ENCODE measurements at regions not wholly inside any gene's neighbourhood (a gene's known extent, or its start where the extent isn't known, plus 50 kb on each side); places are given as distances from the start of the nearest gene placed in this dataset.
"Not testable (repeated sequence)": the region's sequence is repeated elsewhere in the genome, so short reads cannot be mapped to it uniquely, and the experiment has no call there.

- DNase-seq (ENCODE audit: low read depth in 2 of 2, low spot score in 1 of 2): no peak
Measured at GRCh38 chr4:81606801-81607501, 135.2 kb upstream of the RASGEF1B start.

GRCh38 chr4:81606166-81606565 is 134.5 kb upstream of the RASGEF1B start:
- DNase-seq (ENCODE audit: low read depth in 2 of 2, low spot score in 1 of 2): no peak

GRCh38 chr4:81605271-81605670 is 133.6 kb upstream of the RASGEF1B start:
- no peak for DNase-seq (ENCODE audit: low read depth in 2 of 2, low spot score in 1 of 2)

GRCh38 chr4:81604683-81605218 is 133.0 kb upstream of the RASGEF1B start:
- DNase-seq (ENCODE audit: low read depth in 2 of 2, low spot score in 1 of 2): no peak

GRCh38 chr4:81602854-81603253 is 131.1 kb upstream of the RASGEF1B start:
- no peak for DNase-seq (ENCODE audit: low read depth in 2 of 2, low spot score in 1 of 2)

- no peak for DNase-seq (ENCODE audit: low read depth in 2 of 2, low spot score in 1 of 2)
Measured at GRCh38 chr4:81601358-81601694, 129.6 kb upstream of the RASGEF1B start.

GRCh38 chr4:81600520-81601357 is 129.0 kb upstream of the RASGEF1B start:
- no peak for DNase-seq (ENCODE audit: low read depth in 2 of 2, low spot score in 1 of 2)

- DNase-seq (ENCODE audit: low read depth in 2 of 2, low spot score in 1 of 2): no peak
Measured at GRCh38 chr4:81599742-81600380, 128.2 kb upstream of the RASGEF1B start.

- DNase-seq (ENCODE audit: low read depth in 2 of 2, low spot score in 1 of 2): no peak
Measured at GRCh38 chr4:81595798-81596610, 124.3 kb upstream of the RASGEF1B start.

- no peak for DNase-seq (ENCODE audit: low read depth in 2 of 2, low spot score in 1 of 2)
Measured at GRCh38 chr4:81595287-81595686, 123.6 kb upstream of the RASGEF1B start.

GRCh38 chr4:81594490-81595159 is 122.9 kb upstream of the RASGEF1B start:
- no peak for DNase-seq (ENCODE audit: low read depth in 2 of 2, low spot score in 1 of 2)

GRCh38 chr4:81592701-81593100 is 121.0 kb upstream of the RASGEF1B start:
- DNase-seq (ENCODE audit: low read depth in 2 of 2, low spot score in 1 of 2): no peak

- DNase-seq (ENCODE audit: low read depth in 2 of 2, low spot score in 1 of 2): no peak
Measured at GRCh38 chr4:81590596-81590995, 118.9 kb upstream of the RASGEF1B start.

- no peak for DNase-seq (ENCODE audit: low read depth in 2 of 2, low spot score in 1 of 2)
Measured at GRCh38 chr4:81589262-81589661, 117.6 kb upstream of the RASGEF1B start.

GRCh38 chr4:81586706-81587105 is 115.0 kb upstream of the RASGEF1B start:
- DNase-seq (ENCODE audit: low read depth in 2 of 2, low spot score in 1 of 2): no peak

GRCh38 chr4:81580994-81581374 is 109.3 kb upstream of the RASGEF1B start:
- DNase-seq (ENCODE audit: low read depth in 2 of 2, low spot score in 1 of 2): not testable (repeated sequence)

- no peak for DNase-seq (ENCODE audit: low read depth in 2 of 2, low spot score in 1 of 2)
Measured at GRCh38 chr4:81580346-81580993, 108.8 kb upstream of the RASGEF1B start.

- no peak for DNase-seq (ENCODE audit: low read depth in 2 of 2, low spot score in 1 of 2)
Measured at GRCh38 chr4:81577392-81577791, 105.7 kb upstream of the RASGEF1B start.

- DNase-seq (ENCODE audit: low read depth in 2 of 2, low spot score in 1 of 2): no peak
Measured at GRCh38 chr4:81574991-81575390, 103.3 kb upstream of the RASGEF1B start.

- no peak for DNase-seq (ENCODE audit: low read depth in 2 of 2, low spot score in 1 of 2)
Measured at GRCh38 chr4:81573840-81574239, 102.1 kb upstream of the RASGEF1B start.

Data from stimulated activated CD8-positive, alpha-beta memory T cell treated with anti-CD3 and anti-CD28 coated beads, Interleukin-4, amount 100 ng/mL, for 4 hours (primary cell).